Chondrocyte (in vitro differentiated cells): ENCODE measurements at regions not wholly inside any gene's neighbourhood (a gene's known extent, or its start where the extent isn't known, plus 50 kb on each side); places are given as distances from the start of the nearest gene placed in this dataset.

Source experiments
- DNase-seq: peaks from one replicate; pipeline ENCODE4 v3.0.0; 2021; ENCODE audit warnings: mixed read lengths, low spot score
- H3K27ac Mint-ChIP-seq: one replicate; pipeline ENCODE4 v1.8.0; 2021; ENCODE audit warnings: mild to moderate bottlenecking, moderate library complexity, mixed read lengths; ENCODE audit not compliant: unreplicated experiment
- H3K27me3 Mint-ChIP-seq: 2 replicates; pipeline ENCODE4 v1.8.0; 2021; ENCODE audit warnings: low read depth, mixed read lengths
- H3K36me3 Mint-ChIP-seq: 2 replicates; pipeline ENCODE4 v1.8.0; 2021; ENCODE audit warnings: low read depth, mixed read lengths
- H3K4me1 Mint-ChIP-seq: 2 replicates; pipeline ENCODE4 v1.8.0; 2021; ENCODE audit warnings: low read depth, mild to moderate bottlenecking, mixed read lengths
- H3K4me3 Mint-ChIP-seq: one replicate; pipeline ENCODE4 v1.8.0; 2021; ENCODE audit warnings: mild to moderate bottlenecking, moderate library complexity, mixed read lengths; ENCODE audit not compliant: unreplicated experiment
- H3K9me3 Mint-ChIP-seq: 2 replicates; pipeline ENCODE4 v1.8.0; 2021; ENCODE audit warnings: low read depth, mixed read lengths
- CTCF ChIP-seq: fragments of 200-600 bp; sonication (generic); IDR thresholded peaks from 2 replicates; pipeline ENCODE4 v1.5.0; 2021; ENCODE audit warnings: antibody characterized with exemption, mild to moderate bottlenecking, moderate library complexity

- H3K4me1 Mint-ChIP-seq = peaks cover 42% of the 10 kb centered on the region
- TF ChIP-seq CTCF = peak; percentile 53
- DNase-seq = no peak
- H3K36me3 Mint-ChIP-seq = peaks cover 2% of the 10 kb centered on the region
- no peaks in the 10 kb centered on the region for H3K27me3 Mint-ChIP-seq
- H3K9me3 Mint-ChIP-seq = peaks cover 4% of the 10 kb centered on the region
- H3K4me3 Mint-ChIP-seq = no peak overlapping the region
- no peak overlapping the region for H3K27ac Mint-ChIP-seq
These were observed 111.4 kb downstream of the SIK1 start for GRCh38 chr21:43315244-43316137.

GRCh38 chr21:43313939-43314405 is 113.0 kb downstream of the SIK1 start:
- H3K27me3 Mint-ChIP-seq = no peaks in the 10 kb centered on the region
- H3K36me3 Mint-ChIP-seq = peaks cover 2% of the 10 kb centered on the region
- peaks cover 30% of the 10 kb centered on the region for H3K4me1 Mint-ChIP-seq
- peaks cover 4% of the 10 kb centered on the region for H3K9me3 Mint-ChIP-seq
- H3K27ac Mint-ChIP-seq = no peak overlapping the region
- no peak for TF ChIP-seq CTCF
- no peak for DNase-seq
- no peak overlapping the region for H3K4me3 Mint-ChIP-seq

- H3K36me3 Mint-ChIP-seq = peaks cover 2% of the 10 kb centered on the region
- no peak overlapping the region for H3K4me3 Mint-ChIP-seq
- H3K27me3 Mint-ChIP-seq = no peaks in the 10 kb centered on the region
- peaks cover 4% of the 10 kb centered on the region for H3K9me3 Mint-ChIP-seq
- TF ChIP-seq CTCF = no peak
- DNase-seq = no peak
- H3K27ac Mint-ChIP-seq = no peak overlapping the region
- H3K4me1 Mint-ChIP-seq = peaks cover 28% of the 10 kb centered on the region
These were observed 113.6 kb downstream of the SIK1 start for GRCh38 chr21:43313221-43313938.

- H3K4me1 Mint-ChIP-seq = peaks cover 34% of the 10 kb centered on the region
- DNase-seq = no peak
- no peaks in the 10 kb centered on the region for H3K27me3 Mint-ChIP-seq
- H3K27ac Mint-ChIP-seq = peak overlapping the region; percentile 57
- H3K36me3 Mint-ChIP-seq = peaks cover 2% of the 10 kb centered on the region
- H3K9me3 Mint-ChIP-seq = peaks cover 4% of the 10 kb centered on the region
- no peak overlapping the region for H3K4me3 Mint-ChIP-seq
- TF ChIP-seq CTCF = no peak
These were observed 114.2 kb downstream of the SIK1 start for GRCh38 chr21:43312751-43313169.

DNA sequence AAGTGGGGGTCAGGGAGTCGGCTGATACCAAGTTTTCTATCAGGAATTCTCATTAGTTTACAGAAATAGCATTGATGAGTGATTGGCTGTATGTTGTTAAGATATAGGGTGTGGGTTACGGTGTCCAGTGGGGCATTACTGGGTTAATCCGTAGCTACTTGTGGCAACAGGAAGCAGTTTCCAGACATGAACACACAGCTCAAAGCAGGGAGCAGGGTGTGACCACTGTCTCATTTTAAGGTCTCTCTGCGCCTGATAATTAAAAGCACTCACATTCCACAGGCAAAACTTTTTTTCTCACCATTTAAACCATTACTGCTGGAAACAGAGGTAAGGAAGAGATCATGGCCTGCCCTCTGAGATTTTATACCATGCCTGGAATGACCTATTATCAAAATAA is 114.9 kb downstream of the SIK1 start:
- no peak for DNase-seq
- Mint-ChIP-seq H3K27ac (peak overlapping the region; percentile 55), H3K4me3 (no peak overlapping the region), H3K4me1 (peaks cover 42% of the 10 kb centered on the region), H3K9me3 (peaks cover 4% of the 10 kb centered on the region), H3K36me3 (peaks cover 2% of the 10 kb centered on the region), H3K27me3 (no peaks in the 10 kb centered on the region)
- no peak for TF ChIP-seq CTCF
